Body of pancreas (tissue), 4 donors: ENCODE measurements at regions not wholly inside any gene's neighbourhood (a gene's known extent, or its start where the extent isn't known, plus 50 kb on each side); places are given as distances from the start of the nearest gene placed in this dataset.

Source experiments
- POLR2A ChIP-seq, 3 donors: fragments of 450-650 bp; IDR thresholded peaks; one replicate each; pipeline ENCODE4 v1.6.1; 2016; ENCODE audit warnings: antibody characterized with exemption in 3 of 3, mild to moderate bottlenecking in 2 of 3
- TF ChIP-seq, protein P1 (sequence below), 7 experiments: fragments of 450-650 bp in 4 of 7; fragments of 200-600 bp in 3 of 7; sonication (generic) in 3 of 7; IDR thresholded peaks; one replicate each; pipeline ENCODE4 v1.5.1; 2016 to 2019; ENCODE audit warnings: antibody characterized with exemption in 7 of 7

DNA sequence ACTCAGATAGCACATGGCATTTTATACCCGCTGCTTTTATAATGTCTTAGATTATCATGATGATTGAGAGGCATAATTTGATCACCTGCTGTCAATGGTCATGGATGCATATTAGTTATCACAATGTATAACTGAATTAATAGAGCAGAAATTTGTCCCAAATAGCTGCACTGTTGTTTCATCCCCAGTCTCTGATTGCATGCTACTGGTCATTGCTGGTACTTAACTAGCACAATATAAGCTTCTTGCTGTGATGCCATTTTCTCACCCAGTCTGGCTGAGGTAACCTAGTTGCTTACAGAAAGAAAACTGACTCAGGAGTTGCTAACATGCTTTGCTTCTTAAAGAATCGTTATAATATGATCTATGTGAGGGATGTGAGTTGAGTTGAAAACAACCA is 76.8 kb upstream of the PLEKHA5 start:
- no peak for TF ChIP-seq POLR2A (IDR thresholded peaks at IDR 0.05)
- TF ChIP-seq, protein P1, sequence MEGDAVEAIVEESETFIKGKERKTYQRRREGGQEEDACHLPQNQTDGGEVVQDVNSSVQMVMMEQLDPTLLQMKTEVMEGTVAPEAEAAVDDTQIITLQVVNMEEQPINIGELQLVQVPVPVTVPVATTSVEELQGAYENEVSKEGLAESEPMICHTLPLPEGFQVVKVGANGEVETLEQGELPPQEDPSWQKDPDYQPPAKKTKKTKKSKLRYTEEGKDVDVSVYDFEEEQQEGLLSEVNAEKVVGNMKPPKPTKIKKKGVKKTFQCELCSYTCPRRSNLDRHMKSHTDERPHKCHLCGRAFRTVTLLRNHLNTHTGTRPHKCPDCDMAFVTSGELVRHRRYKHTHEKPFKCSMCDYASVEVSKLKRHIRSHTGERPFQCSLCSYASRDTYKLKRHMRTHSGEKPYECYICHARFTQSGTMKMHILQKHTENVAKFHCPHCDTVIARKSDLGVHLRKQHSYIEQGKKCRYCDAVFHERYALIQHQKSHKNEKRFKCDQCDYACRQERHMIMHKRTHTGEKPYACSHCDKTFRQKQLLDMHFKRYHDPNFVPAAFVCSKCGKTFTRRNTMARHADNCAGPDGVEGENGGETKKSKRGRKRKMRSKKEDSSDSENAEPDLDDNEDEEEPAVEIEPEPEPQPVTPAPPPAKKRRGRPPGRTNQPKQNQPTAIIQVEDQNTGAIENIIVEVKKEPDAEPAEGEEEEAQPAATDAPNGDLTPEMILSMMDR (IDR thresholded peaks at IDR 0.05) = no peak
